Testis (tissue), 2 donors: ENCODE measurements at regions not wholly inside any gene's neighbourhood (a gene's known extent, or its start where the extent isn't known, plus 50 kb on each side); places are given as distances from the start of the nearest gene placed in this dataset.

ENCODE experiments used
- DNase-seq: peaks from one replicate; pipeline ENCODE4 v3.0.0-alpha.2; 2019
- H3K27ac ChIP-seq, 2 donors: fragments of 200-600 bp; sonication (generic); one replicate each; pipeline ENCODE4 v1.5.1; 2019
- H3K27me3 ChIP-seq: fragments of 200-600 bp; sonication (generic); one replicate; pipeline ENCODE4 v1.5.1; 2019
- H3K36me3 ChIP-seq: fragments of 200-600 bp; sonication (generic); one replicate; pipeline ENCODE4 v1.5.1; 2017; ENCODE audit warnings: low read depth; ENCODE audit errors: missing control alignments
- H3K4me1 ChIP-seq: fragments of 200-600 bp; sonication (generic); one replicate; pipeline ENCODE4 v1.5.1; 2019
- H3K4me3 ChIP-seq, 2 donors: fragments of 200-600 bp; sonication (generic); one replicate each; pipeline ENCODE4 v1.5.1; 2017 to 2019
- H3K9me3 ChIP-seq: fragments of 200-600 bp; sonication (generic); one replicate; pipeline ENCODE4 v1.5.1; 2017
- POLR2A ChIP-seq: fragments of 450-650 bp; IDR thresholded peaks from one replicate; pipeline ENCODE4 v1.6.1; 2017; ENCODE audit warnings: antibody characterized with exemption, mild to moderate bottlenecking, moderate library complexity
- WGBS, 2 donors: methylation state at CpG; one replicate each; pipeline ENCODE4 v1.1.5; 2018; 5-methylcytosine and 5-hydroxymethylcytosine counted together
- intact Hi-C: fragments of 100-400 bp; cut with DNase I; formaldehyde crosslinking; loops from one replicate; pipeline ENCODE4 v1.15.1; 2023; ENCODE audit warnings: low total_unique reads
- TF ChIP-seq, protein P1 (sequence below), 3 experiments: fragments of 450-650 bp in 2 of 3; fragments of 200-600 bp in 1 of 3; sonication (generic) in 1 of 3; IDR thresholded peaks; one replicate each; pipeline ENCODE4 v1.5.1; 2016 to 2019; ENCODE audit warnings: antibody characterized with exemption in 3 of 3, mild to moderate bottlenecking in 2 of 3, moderate library complexity in 1 of 3

DNA sequence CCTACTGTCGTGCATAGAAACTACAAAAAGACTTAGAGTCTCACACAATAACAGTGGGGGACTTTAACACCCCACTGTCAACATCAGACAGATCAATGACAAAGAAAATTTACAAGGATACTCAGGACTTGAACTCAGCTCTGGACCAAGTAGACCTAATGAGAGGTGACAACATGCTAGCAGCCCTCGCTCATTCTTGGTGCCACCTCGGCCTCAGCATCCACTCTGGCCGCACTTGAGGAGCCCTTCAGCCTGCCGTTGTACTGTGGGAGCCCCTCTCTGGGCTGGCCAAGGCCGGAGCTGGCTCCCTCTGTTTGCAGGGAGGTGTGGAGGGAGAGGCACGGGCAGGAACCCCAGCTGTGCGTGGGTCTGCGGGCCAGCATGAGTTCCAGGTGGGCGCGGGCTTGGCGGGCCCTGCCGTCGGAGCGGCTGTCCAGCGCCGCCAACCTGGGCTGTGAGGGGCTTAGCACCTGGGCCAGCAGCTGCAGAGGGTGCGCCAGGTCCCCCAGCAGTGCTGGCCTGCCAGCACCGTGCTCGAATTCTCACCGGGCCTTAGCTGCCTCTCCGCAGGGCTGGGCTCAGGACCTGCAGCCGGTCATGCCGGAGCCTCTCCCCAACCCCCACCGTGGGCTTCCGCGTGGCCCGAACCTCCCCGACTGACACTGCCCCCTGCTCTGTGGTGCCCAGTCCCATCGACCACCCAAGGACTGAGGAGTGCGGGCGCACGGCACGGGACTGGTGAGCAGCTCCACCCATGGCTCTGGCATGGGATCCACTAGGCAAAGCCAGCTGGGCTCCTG is 205.6 kb downstream of the FRK start:
- Histone ChIP-seq H3K27ac (no peak overlapping the region), H3K27me3 (no peaks in the 10 kb centered on the region), H3K9me3 (no peaks in the 10 kb centered on the region), H3K36me3 (no peaks in the 10 kb centered on the region), H3K4me1 (no peaks in the 10 kb centered on the region), H3K4me3 (no peak overlapping the region)
- no peak for DNase-seq
- 85 to 94% methylated on average over 4 to 32 of the region's 34 CpGs for WGBS, 2 donors
- intact Hi-C loops = no loop called here
- TF ChIP-seq, protein P1, sequence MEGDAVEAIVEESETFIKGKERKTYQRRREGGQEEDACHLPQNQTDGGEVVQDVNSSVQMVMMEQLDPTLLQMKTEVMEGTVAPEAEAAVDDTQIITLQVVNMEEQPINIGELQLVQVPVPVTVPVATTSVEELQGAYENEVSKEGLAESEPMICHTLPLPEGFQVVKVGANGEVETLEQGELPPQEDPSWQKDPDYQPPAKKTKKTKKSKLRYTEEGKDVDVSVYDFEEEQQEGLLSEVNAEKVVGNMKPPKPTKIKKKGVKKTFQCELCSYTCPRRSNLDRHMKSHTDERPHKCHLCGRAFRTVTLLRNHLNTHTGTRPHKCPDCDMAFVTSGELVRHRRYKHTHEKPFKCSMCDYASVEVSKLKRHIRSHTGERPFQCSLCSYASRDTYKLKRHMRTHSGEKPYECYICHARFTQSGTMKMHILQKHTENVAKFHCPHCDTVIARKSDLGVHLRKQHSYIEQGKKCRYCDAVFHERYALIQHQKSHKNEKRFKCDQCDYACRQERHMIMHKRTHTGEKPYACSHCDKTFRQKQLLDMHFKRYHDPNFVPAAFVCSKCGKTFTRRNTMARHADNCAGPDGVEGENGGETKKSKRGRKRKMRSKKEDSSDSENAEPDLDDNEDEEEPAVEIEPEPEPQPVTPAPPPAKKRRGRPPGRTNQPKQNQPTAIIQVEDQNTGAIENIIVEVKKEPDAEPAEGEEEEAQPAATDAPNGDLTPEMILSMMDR (IDR thresholded peaks at IDR 0.05) = no peak
- TF ChIP-seq POLR2A = no peak

DNA sequence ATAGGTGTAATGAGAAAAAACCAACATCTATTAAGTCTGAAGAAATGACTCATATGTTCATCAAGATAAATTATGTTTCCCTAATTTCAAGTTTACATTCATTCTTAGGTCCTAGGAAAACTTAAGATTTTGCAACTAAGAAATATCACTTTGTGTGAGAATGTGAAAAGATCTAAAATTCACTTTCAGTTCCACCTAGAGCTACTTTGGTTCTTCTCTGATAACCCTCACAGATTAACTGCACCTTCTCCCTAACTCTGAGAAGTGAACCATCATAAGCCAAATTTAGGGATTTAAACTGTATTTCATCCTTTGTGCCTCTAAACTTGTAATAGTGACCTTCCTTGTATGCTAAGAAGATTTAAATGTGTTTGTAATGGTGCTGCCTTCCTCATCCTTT is 213.0 kb downstream of the FRK start:
- DNase-seq = no peak
- no peaks in the 10 kb centered on the region for H3K27me3 ChIP-seq
- intact Hi-C loops = no loop called here
- H3K4me1 ChIP-seq = no peaks in the 10 kb centered on the region
- H3K27ac ChIP-seq = no peak overlapping the region
- H3K9me3 ChIP-seq = no peaks in the 10 kb centered on the region
- no peak overlapping the region for H3K4me3 ChIP-seq
- TF ChIP-seq, protein P1 (IDR thresholded peaks at IDR 0.05) = no peak
- no peak for TF ChIP-seq POLR2A
- H3K36me3 ChIP-seq = no peaks in the 10 kb centered on the region

DNA sequence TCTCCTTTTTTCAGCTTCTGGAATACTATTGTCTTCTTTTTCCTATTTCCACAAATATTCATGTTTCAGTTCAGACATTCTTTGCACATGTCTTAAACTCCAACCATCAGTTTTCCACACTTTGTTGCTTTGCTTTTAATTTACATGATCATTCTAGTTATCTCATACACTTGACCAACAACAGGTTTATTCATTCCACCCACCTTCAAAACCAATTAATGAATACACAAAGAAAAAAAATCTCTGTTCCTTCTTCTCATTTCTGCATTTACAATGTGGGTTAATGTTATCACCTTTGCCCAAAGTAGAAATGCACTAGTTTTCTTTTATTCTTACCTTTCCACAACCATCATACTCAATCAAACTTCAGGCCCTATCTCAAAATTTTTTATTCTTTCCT is 216.7 kb downstream of the FRK start:
- Histone ChIP-seq H3K27me3 (no peaks in the 10 kb centered on the region), H3K4me1 (no peaks in the 10 kb centered on the region), H3K27ac (no peak overlapping the region), H3K9me3 (no peaks in the 10 kb centered on the region), H3K4me3 (no peak overlapping the region), H3K36me3 (no peaks in the 10 kb centered on the region)
- intact Hi-C loops = no loop called here
- DNase-seq = no peak
- no peak for TF ChIP-seq POLR2A
- TF ChIP-seq, protein P1 (IDR thresholded peaks at IDR 0.05) = no peak

DNA sequence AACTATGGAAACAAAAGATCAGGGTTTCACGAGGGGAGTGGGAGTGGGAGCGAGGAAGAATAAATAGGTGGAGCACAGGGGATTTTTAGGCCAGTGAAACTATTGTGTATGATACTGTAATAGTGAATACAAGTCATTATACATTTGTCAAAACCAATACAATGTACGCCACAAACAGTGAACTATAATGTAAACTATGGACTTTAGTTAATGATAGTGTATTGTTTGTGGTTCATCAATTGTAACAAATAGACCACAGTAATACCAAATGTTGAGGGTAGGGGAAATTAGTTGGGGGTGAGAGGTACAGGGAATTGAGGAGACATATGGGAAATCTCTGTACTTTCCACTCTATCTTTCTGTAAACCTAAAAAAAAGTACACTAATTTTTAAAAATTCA is 218.4 kb downstream of the FRK start:
- no peak overlapping the region for H3K27ac ChIP-seq
- H3K9me3 ChIP-seq = no peaks in the 10 kb centered on the region
- H3K4me1 ChIP-seq = no peaks in the 10 kb centered on the region
- DNase-seq = no peak
- H3K27me3 ChIP-seq = no peaks in the 10 kb centered on the region
- H3K4me3 ChIP-seq = no peak overlapping the region
- intact Hi-C loops = no loop called here
- 86 to 94% methylated on average over 3 of the region's 3 CpGs for WGBS, 2 donors
- no peaks in the 10 kb centered on the region for H3K36me3 ChIP-seq
- TF ChIP-seq, protein P1 (IDR thresholded peaks at IDR 0.05) = no peak
- TF ChIP-seq POLR2A = no peak

DNA sequence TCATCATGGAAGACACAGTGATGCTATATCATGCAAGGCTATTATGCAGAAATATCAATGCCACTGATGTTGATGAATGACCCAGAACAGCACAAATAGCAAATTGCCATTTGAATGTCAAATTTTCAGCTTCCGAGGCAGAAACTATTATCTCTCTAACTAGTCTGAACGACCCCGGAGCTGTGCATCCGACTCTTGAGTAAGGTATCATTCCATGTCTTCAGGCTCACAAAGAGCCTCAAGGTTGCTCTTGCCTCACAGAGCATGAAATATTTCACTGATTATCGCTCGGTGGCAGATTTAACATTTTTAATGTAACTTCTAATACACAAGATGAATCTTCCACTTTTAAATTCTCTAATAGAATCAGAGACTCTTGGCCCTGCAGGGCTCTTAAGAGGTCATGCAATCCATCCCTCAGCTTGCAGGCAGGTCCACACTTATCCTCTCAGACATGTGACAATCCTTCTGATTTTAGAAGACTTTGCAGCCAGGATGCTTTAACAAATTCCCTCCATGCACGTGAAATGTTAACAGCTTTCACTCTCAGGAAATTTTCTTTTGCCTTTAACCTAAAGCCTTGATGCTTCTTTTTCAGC is 221.0 kb downstream of the FRK start:
- Histone ChIP-seq H3K27ac (no peak overlapping the region), H3K4me3 (no peak overlapping the region), H3K27me3 (no peaks in the 10 kb centered on the region), H3K4me1 (no peaks in the 10 kb centered on the region), H3K9me3 (no peaks in the 10 kb centered on the region), H3K36me3 (no peaks in the 10 kb centered on the region)
- intact Hi-C loops = no loop called here
- DNase-seq = no peak
- no peak for TF ChIP-seq POLR2A
- WGBS, 2 donors = 86 to 92% methylated on average over 7 of the region's 7 CpGs
